RWPE1 (cell line): ENCODE measurements at regions not wholly inside any gene's neighbourhood (a gene's known extent, or its start where the extent isn't known, plus 50 kb on each side); places are given as distances from the start of the nearest gene placed in this dataset.

Source experiments
- CTCF ChIA-PET: fragments of 350-600 bp; sonication (Branson Sonifier 250); formaldehyde crosslinking; extraction: SDS; loops from one replicate; lab custom pipeline; 2021; lab: Yijun Ruan, JAX
- POLR2A ChIA-PET: fragments of 400-600 bp; formaldehyde crosslinking; extraction: SDS; loops from one replicate; lab custom pipeline; 2020; ENCODE audit warnings: antibody characterized with exemption; ENCODE audit not compliant: low non-redundant PET; lab: Yijun Ruan, JAX
- DNase-seq: peaks from one replicate; pipeline ENCODE4 v3.0.0; 2012; ENCODE audit warnings: low spot score
- H3K27ac ChIP-seq: fragments of 450-650 bp; 2 replicates; pipeline ENCODE4 v1.5.1; 2017
- TF ChIP-seq, protein P1 (sequence below): fragments of 450-650 bp; conservative IDR thresholded peaks from 2 replicates; pipeline ENCODE4 v1.5.1; 2017; ENCODE audit warnings: low read depth, mild to moderate bottlenecking

DNA sequence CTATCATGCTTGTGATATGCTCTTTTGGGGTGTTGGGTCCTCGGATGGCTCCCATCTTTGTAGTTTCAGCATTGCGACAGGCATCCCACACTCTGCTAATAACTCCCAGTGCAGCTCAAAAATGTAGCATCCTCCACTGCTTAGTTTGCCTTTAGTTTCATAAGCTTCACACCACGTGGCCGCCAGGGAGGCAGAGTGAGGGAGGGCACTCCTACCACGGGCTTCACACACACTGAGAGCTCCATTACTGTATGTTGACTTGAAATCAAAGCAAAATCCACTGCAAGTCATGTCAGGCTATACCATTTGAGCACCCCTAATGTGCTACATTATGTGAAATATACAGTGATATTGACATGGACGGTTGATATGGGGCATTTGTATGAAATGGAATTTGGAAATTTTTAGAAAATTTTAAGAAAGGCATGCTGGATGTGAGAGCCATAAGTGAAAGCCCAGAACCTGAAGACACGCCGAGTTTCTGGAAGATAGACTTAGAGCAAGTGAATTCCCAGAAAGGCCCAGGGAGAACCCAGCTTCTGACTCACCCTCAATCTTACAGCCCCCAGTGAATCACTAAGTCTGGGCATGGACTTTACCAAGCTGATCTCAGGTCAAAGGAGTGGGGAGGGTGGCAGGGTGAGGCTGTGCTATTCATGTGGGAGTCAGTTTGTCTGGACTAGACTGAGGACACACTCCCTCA, 94.1 kb downstream of the HSPH1 start:
- ChIA-PET CTCF (interaction anchor here (0.6 kb wide), 1 partner anchor 550 kb away, joined by 5 read pairs; no protein-coding TSS in a partner anchor), POLR2A (no interaction called here)
- H3K27ac ChIP-seq: no peak overlapping the region
- peak; percentile 77 for DNase-seq
- TF ChIP-seq, protein P1, sequence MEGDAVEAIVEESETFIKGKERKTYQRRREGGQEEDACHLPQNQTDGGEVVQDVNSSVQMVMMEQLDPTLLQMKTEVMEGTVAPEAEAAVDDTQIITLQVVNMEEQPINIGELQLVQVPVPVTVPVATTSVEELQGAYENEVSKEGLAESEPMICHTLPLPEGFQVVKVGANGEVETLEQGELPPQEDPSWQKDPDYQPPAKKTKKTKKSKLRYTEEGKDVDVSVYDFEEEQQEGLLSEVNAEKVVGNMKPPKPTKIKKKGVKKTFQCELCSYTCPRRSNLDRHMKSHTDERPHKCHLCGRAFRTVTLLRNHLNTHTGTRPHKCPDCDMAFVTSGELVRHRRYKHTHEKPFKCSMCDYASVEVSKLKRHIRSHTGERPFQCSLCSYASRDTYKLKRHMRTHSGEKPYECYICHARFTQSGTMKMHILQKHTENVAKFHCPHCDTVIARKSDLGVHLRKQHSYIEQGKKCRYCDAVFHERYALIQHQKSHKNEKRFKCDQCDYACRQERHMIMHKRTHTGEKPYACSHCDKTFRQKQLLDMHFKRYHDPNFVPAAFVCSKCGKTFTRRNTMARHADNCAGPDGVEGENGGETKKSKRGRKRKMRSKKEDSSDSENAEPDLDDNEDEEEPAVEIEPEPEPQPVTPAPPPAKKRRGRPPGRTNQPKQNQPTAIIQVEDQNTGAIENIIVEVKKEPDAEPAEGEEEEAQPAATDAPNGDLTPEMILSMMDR: no peak

DNA sequence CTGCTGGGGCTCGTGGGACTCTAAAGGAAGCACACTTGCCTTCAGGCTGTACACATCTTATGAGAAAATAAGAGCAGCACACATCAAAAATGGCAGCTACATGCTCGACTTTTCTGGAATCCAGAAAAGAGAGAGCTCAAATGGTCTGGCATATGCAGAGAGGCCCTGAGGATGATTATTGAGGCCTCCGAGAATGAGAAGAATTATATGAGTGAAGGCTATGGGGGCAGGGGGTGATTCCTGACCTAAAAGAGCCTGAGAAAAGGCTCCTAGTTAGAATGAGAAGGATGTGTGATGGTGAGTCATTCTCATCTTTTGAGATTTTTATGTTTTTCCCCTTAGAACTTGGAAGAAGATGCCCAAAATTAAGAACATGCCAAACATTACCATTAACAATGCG, 97.1 kb downstream of the HSPH1 start:
- no peak overlapping the region for H3K27ac ChIP-seq
- TF ChIP-seq, protein P1: no peak
- ChIA-PET POLR2A (no interaction called here), CTCF (no interaction called here)
- DNase-seq: no peak

DNA sequence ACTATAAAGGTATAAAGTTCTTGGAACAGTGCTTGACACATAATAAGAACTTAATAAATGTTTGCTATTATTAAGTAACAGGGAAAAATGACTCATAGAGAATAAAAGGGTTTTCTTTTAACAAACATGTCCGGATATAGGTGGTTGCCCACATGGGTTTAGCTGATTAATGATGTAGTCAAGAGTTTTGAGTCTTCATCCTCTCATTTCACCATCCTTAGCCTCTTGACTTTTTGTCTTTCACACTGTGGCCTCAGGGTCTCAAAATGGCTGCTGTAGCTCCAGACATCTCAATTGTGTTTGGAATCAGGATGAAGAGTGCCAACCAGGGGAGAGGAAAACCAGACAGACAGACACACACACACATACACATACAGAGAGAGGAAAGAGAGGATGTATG, 97.9 kb downstream of the HSPH1 start:
- CTCF ChIA-PET: interaction anchor here (0.6 kb wide), 1 partner anchor 99 kb away, joined by 3 read pairs; no protein-coding TSS in a partner anchor
- H3K27ac ChIP-seq: no peak overlapping the region
- DNase-seq: no peak
- TF ChIP-seq, protein P1: no peak
- POLR2A ChIA-PET: no interaction called here

DNA sequence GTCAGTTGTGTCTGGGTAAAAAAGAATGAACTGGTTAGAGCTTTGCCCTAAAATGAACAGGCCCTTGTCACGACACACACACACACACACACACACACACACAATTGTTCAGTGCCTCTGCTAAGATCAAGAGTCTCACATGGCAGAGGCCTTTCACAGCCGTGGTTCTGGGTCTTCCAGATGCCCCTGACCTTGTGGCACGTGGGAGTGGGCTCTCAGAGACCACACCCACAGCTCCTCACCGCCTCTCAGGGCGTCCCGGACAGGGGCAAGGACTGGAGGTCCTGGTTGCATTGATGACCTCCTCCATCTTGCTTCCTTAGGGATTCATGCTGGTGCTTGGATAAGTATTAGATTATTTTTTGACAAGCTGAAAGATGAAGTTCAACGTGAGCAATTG, 101.0 kb downstream of the HSPH1 start:
- DNase-seq: no peak
- H3K27ac ChIP-seq: no peak overlapping the region
- ChIA-PET CTCF (interaction anchor here (0.6 kb wide), 2 partner anchors 16 to 159 kb away, joined by 3 to 5 read pairs; no protein-coding TSS in a partner anchor), POLR2A (no interaction called here)
- TF ChIP-seq, protein P1: no peak

DNA sequence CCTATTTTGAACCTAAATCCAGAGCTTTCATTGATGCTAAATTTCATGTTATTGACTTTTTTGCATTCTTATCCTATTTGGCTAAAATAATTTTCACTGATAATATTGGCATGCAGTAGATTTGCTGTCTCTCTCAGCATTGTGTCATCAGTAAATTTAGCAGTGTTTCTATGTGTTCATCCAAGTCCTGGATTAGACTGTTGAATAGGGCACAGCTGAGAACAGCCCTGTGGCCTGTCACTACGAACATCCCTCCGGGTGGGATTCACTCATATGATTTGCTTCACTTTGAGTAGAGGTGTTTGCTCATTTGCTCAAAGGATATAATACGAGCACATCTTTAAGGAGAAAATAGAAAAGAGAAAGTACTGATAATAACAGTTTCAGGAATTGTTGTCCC, 101.5 kb downstream of the HSPH1 start:
- no peak overlapping the region for H3K27ac ChIP-seq
- DNase-seq: no peak
- TF ChIP-seq, protein P1: no peak
- ChIA-PET POLR2A (no interaction called here), CTCF (interaction anchor here (0.6 to 0.7 kb wide), 2 partner anchors 160 to 1533 kb away, joined by 3 to 4 read pairs; no protein-coding TSS in a partner anchor)

DNA sequence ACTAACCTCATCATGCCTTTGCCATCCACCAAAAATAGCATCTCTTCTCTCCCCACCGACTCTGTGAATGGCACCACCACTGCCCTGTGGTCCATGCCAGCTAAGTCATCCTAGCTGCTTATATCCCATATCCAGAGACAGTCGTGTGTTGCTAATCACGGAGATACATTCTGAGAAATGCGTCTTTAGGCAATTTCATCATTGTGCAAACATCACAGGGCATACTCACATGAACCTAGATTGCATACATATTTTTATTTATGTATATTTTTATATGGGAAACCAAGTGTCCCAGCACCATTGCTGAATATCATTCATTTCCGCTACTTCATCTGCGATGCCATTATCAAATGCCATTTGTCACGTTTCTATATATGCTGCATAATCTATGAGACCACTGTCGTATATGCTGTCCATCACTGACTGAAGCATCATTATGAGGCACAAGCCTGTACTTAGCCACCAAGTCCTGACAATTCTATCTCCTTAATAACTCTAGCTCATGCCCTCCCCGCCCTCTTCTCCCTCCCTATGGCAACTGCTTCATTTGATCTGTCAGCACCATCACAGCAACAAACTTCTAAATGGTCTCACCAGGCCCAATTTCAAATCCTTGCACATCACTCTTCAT, 104.2 kb downstream of the HSPH1 start:
- TF ChIP-seq, protein P1: no peak
- POLR2A ChIA-PET: no interaction called here
- CTCF ChIA-PET: no interaction called here
- no peak for DNase-seq
- H3K27ac ChIP-seq: no peak overlapping the region
